ENCODE measurements at regions not wholly inside any gene's neighbourhood (a gene's known extent, or its start where the extent isn't known, plus 50 kb on each side); places are given as distances from the start of the nearest gene placed in this dataset.
"Not testable (repeated sequence)": the region's sequence is repeated elsewhere in the genome, so short reads cannot be mapped to it uniquely, and the experiment has no call there.

DNA sequence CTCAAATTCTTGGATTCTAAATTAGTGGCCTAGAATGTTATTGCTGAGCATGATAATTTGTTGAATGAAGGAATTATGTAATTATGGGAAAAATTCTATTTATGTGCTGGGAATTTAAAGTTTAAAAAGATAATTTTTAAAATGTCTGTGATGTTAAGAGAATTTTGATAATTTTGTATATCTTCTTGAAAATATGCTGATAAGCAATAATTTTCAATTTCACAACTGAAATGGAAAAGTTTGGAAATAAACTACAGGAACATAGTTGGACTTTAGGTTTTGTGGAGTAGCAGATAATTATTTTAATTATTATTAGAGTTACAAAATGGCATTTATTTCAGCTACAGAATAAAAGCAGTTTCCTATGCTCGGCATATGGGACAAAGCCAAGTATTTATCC is 268.5 kb upstream of the TPK1 start:
- no peaks in the 10 kb centered on the region for H4K20me1 ChIP-seq (ENCODE audit: insufficient read depth)

DNA sequence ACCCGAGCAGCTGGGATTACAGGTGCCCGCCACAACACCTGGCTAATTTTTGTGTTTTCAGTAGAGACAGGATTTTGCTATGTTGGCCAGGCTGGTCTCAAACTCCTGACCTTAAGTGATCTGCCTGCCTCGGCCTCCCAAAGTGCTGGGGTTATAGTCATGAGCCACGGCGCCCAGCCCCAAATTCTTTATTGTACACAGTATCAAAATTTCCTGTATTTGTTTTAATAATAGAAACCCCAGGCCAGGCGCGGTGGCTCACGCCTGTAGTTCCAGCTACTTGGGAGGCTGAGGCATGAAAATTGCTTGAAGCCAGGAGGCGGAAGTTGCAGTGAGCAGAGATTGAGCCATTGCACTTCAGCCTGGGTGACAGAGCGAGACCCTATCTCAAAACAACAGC is 266.3 kb upstream of the TPK1 start:
- not testable (repeated sequence) for H3K4me2 ChIP-seq (ENCODE audit: low read length); H4K20me1 ChIP-seq (ENCODE audit: insufficient read depth); H3K27ac ChIP-seq (ENCODE audit: low read length); H3K36me3 ChIP-seq (ENCODE audit: insufficient read depth, low read length); H3K9me3 ChIP-seq (ENCODE audit: low read length); H3K4me3 ChIP-seq (ENCODE audit: low read length); H2AFZ ChIP-seq (ENCODE audit: low read depth, low read length); H3F3A ChIP-seq (ENCODE audit: insufficient read depth, low read length, poor library complexity, severe bottlenecking); H3K9ac ChIP-seq (ENCODE audit: low read length); H3K27me3 ChIP-seq (ENCODE audit: insufficient read depth, low read depth, low read length); H3K9me2 ChIP-seq (ENCODE audit: insufficient read depth, low read length); H3K79me2 ChIP-seq (replicated peaks; ENCODE audit: insufficient read depth, low read length)

More for the DNA sequence above, 268.5 kb upstream of the TPK1 start:
- Histone ChIP-seq H3K4me3 (ENCODE audit: low read length) (no peak overlapping the region), H3K9ac (ENCODE audit: low read length) (no peak overlapping the region), H2AFZ (ENCODE audit: low read depth, low read length) (no peak overlapping the region), H3K27me3 (ENCODE audit: insufficient read depth, low read depth, low read length) (no peaks in the 10 kb centered on the region), H3K9me3 (ENCODE audit: low read length) (no peaks in the 10 kb centered on the region), H3F3A (ENCODE audit: insufficient read depth, low read length, poor library complexity, severe bottlenecking) (no peaks in the 10 kb centered on the region), H3K79me2 (replicated peaks; ENCODE audit: insufficient read depth, low read length) (no peaks in the 10 kb centered on the region), H3K9me2 (ENCODE audit: insufficient read depth, low read length) (no peaks in the 10 kb centered on the region), H3K4me2 (ENCODE audit: low read length) (no peak overlapping the region), H3K27ac (ENCODE audit: low read length) (no peak overlapping the region), H3K36me3 (ENCODE audit: insufficient read depth, low read length) (no peaks in the 10 kb centered on the region)
- TF ChIP-seq SMC3 (conservative IDR thresholded peaks at IDR 0.05; ENCODE audit: poor library complexity) = no peak
- no peak for TF ChIP-seq EP300 (conservative IDR thresholded peaks at IDR 0.05; ENCODE audit: poor library complexity, severe bottlenecking)
- no peak for TF ChIP-seq CTCF (IDR thresholded peaks at IDR 0.05; ENCODE audit: poor library complexity, severe bottlenecking)
- no peak for TF ChIP-seq EZH2 (IDR thresholded peaks at IDR 0.05; ENCODE audit: borderline replicate concordance, insufficient read depth, low read length, poor library complexity, severe bottlenecking)
- TF ChIP-seq POLR2AphosphoS5 (IDR thresholded peaks at IDR 0.05) = no peak

DNA sequence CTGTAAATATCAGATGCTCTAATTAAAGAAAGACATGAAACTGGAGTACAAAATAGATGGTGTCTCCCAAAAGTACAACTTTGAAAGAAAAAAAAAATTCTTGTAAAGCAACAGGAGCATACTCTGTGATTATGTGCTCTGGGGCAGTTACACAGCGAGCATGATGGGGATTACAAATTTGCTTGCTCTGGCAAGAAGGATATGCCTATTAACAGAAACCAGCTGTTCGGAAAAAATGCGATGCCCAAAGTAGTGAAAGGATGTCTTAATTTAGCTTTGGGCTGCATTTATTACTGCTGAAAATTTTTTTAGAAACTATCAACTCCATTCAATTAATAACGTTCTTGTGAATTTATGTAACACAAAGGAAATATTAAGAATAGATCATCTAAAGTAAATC is 256.9 kb upstream of the TPK1 start:
- no peak overlapping the region for H2AFZ ChIP-seq (ENCODE audit: low read depth, low read length)

More for the DNA sequence above, 256.9 kb upstream of the TPK1 start:
- Histone ChIP-seq H3F3A (ENCODE audit: insufficient read depth, low read length, poor library complexity, severe bottlenecking) (no peaks in the 10 kb centered on the region), H3K79me2 (replicated peaks; ENCODE audit: insufficient read depth, low read length) (no peaks in the 10 kb centered on the region), H3K9me2 (ENCODE audit: insufficient read depth, low read length) (no peaks in the 10 kb centered on the region), H3K27ac (ENCODE audit: low read length) (no peak overlapping the region), H3K9ac (ENCODE audit: low read length) (no peak overlapping the region), H3K36me3 (ENCODE audit: insufficient read depth, low read length) (no peaks in the 10 kb centered on the region), H4K20me1 (ENCODE audit: insufficient read depth) (no peaks in the 10 kb centered on the region), H3K4me2 (ENCODE audit: low read length) (no peak overlapping the region), H3K27me3 (ENCODE audit: insufficient read depth, low read depth, low read length) (no peaks in the 10 kb centered on the region), H3K9me3 (ENCODE audit: low read length) (no peaks in the 10 kb centered on the region), H3K4me3 (ENCODE audit: low read length) (no peak overlapping the region)
- no peak for TF ChIP-seq CTCF (IDR thresholded peaks at IDR 0.05; ENCODE audit: poor library complexity, severe bottlenecking)
- no peak for TF ChIP-seq POLR2AphosphoS5 (IDR thresholded peaks at IDR 0.05)
- no peak for TF ChIP-seq TAF1 (IDR thresholded peaks at IDR 0.05; ENCODE audit: low read depth)
- no peak for TF ChIP-seq MXI1 (conservative IDR thresholded peaks at IDR 0.05; ENCODE audit: poor library complexity, severe bottlenecking)

Measured in neural cell (in vitro differentiated cells).